ENCODE measurements at regions not wholly inside any gene's neighbourhood (a gene's known extent, or its start where the extent isn't known, plus 50 kb on each side); places are given as distances from the start of the nearest gene placed in this dataset.

DNA sequence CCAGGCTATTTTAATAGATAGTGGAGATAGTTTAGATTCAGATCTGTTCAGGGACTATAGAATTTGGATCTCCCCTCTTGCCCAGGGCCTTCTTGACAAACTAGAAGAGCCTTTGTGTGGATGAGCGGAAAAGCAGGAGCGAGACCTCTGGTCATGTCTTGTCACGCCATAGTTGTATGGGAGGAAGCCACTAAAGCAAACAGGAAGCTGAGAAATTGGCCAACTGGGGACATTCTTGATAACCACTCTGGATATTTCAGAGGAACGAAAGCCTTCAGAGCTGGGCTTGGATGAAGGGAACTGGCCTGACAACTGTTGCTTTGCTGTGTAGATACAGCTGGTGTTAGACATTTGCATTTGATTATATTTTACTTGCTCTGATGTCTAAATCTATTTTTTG is 54.1 kb upstream of the EXOC2 start:
- Histone ChIP-seq H2AFZ (ENCODE audit: low read depth, low read length) (no peak overlapping the region), H3K9me3 (ENCODE audit: low read length) (no peaks in the 10 kb centered on the region), H3K36me3 (ENCODE audit: insufficient read depth, low read length) (no peaks in the 10 kb centered on the region), H3K4me3 (ENCODE audit: low read length) (no peak overlapping the region), H3K27me3 (ENCODE audit: insufficient read depth, low read length) (peaks cover 4% of the 10 kb centered on the region), H3K4me1 (ENCODE audit: insufficient read depth, low read length) (no peaks in the 10 kb centered on the region)

DNA sequence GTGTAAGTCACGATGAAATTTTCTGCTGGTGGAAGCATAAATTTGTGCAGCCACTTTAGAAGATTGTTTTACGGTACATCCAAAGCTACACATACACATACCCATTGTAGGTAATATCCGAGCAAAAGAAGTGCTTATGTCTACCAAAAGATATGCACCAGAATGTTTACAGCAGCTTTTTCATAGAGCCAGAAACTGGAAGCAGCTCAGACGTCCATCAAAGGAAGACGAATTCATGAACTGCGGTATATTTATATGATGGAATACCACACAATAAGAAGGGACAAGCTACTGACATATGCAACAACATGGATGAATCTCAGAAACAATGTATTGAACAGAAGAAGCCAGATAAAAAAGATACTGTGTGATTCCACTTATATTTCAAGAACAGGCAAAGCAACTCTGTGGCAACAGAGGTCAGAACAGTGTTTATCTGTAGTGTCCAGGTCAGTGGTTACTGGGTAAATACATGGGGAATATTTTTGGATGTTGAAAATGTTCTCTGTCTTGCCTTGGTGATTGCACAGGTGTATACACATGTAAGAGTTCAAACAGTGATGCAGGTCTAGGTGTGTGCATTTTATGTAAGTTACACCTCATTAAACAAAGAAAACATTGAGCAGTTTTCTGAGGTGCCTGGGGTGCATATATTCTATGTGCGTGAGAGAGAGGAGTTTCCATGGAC is 51.9 kb upstream of the EXOC2 start:
- no peak overlapping the region for H2AFZ ChIP-seq (ENCODE audit: low read depth, low read length)
- no peaks in the 10 kb centered on the region for H3K36me3 ChIP-seq (ENCODE audit: insufficient read depth, low read length)
- H3K4me1 ChIP-seq (ENCODE audit: insufficient read depth, low read length) = no peaks in the 10 kb centered on the region
- H3K27me3 ChIP-seq (ENCODE audit: insufficient read depth, low read length) = peaks cover 4% of the 10 kb centered on the region
- H3K4me3 ChIP-seq (ENCODE audit: low read length) = no peak overlapping the region
- H3K9me3 ChIP-seq (ENCODE audit: low read length) = no peaks in the 10 kb centered on the region

DNA sequence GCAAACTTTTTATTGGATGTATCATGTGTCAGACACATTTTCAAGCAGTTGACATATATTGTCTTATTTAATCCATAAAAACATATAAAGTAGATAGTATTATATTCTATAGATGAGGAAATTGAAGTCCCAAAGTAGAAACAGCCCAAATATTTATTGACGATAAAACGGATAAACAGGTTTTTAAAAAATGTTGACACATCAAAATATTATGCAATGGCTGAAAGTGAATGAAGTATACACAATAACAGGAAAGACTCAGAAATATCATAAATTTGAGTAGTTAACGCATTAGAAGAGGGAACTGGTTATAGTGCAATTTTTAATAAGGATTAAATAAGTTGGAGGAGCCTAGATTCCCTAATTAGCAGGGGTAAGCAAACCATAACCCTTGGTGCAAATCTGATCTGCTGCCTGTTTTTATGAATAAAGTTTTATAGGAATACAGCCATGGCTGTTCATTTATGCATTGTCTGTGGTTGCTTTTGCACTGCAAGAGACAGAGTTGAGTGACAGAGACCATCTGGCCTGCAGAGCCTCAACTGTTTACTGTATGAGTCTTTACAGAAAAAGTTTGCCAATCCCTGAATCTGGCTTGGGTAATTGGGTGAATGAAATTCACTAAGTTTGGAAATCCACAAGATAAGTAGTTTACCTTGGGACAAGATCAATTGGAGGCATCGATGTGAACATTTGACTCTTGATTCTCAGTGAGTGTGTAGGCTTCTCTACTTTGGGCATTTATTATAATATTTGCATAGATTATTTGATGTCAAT is 50.6 kb upstream of the EXOC2 start:
- Histone ChIP-seq H3K9me3 (ENCODE audit: low read length) (peaks cover 1% of the 10 kb centered on the region), H3K36me3 (ENCODE audit: insufficient read depth, low read length) (no peaks in the 10 kb centered on the region), H2AFZ (ENCODE audit: low read depth, low read length) (no peak overlapping the region), H3K4me3 (ENCODE audit: low read length) (no peak overlapping the region), H3K4me1 (ENCODE audit: insufficient read depth, low read length) (no peaks in the 10 kb centered on the region), H3K27me3 (ENCODE audit: insufficient read depth, low read length) (no peaks in the 10 kb centered on the region)

All from neuron (in vitro differentiated cells).